Daoy (cell line): ENCODE measurements at regions not wholly inside any gene's neighbourhood (a gene's known extent, or its start where the extent isn't known, plus 50 kb on each side); places are given as distances from the start of the nearest gene placed in this dataset.
A peak's percentile ranks its signal among the peaks of the same experiment; 100 is the strongest.

ENCODE experiments used
- DNase-seq: peaks from one replicate; pipeline ENCODE4 v3.0.0-alpha.2; 2015; ENCODE audit warnings: low read depth

DNA sequence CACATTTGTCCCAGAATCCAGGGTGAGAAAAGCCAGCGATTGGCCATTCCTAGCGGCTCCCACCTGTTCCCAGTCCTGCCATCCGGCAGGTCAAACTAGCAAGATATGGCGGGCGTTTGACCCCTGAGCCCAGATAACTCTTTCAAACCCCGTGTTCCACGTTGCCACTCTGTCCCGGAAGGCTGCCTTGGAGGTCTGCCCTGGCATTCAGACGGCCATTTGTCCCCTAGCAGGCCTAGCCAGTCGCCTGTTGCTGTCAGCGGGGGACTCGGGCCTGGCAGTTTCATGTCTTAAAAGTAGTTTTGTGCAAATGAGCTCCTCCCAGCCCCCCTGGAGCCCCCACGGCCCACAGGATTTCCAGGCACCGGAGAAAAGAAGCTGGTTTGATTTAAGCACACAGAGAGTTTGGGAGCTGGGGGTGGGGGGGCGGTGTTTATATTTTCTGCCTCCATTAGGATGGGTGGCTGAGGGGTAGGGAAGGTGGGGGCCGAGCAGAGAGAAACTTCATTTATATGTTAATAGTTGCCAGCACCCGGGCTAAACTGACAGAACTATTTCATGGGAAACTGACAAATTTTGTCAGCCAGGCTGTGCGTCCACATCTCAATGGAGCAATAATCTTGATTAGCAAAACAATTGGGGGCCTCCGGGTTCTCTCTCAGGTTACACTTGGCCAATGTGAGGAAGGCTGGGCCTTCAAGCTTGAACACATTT lies 240.9 kb upstream of the SALL1 start:
- DNase-seq, result no peak

DNA sequence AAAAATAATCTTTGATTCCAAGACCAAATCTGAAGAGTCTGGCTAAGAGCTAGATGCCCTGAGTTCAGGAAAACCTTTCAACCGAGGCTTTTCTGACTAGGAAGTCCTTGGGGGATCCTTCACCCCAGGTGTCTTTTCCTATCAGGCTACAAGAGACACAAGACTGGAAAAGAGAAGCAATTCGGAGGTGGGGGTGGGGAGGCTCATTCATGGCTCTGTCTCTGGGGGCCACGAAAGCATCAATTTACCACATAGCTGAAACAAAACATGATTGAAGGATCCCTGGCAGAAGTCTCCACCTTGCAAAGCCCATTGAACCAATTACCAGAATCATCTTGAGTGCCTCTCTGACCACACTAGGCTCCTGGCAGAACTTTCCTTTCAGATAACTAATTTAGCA lies 239.8 kb upstream of the SALL1 start:
- no peak for DNase-seq

DNA sequence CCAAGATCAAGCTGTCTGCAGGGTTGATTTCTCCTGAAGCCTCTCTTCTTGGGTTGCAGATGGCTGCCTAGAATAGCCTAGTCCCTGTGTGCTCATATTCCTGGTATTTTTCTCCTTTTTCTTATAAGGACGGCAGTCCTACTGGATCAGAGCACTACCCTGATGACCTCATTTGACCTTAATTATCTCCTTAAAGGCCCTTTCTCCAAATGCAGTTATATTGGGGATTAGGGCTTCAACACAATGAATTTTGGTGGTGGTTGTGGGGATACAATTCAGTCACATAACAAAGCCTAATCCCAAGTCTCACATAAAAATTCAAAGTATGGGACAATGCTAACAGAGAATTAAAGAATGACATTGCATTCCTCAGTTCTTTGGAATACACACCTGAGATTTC lies 238.8 kb upstream of the SALL1 start:
- DNase-seq, result no peak

DNA sequence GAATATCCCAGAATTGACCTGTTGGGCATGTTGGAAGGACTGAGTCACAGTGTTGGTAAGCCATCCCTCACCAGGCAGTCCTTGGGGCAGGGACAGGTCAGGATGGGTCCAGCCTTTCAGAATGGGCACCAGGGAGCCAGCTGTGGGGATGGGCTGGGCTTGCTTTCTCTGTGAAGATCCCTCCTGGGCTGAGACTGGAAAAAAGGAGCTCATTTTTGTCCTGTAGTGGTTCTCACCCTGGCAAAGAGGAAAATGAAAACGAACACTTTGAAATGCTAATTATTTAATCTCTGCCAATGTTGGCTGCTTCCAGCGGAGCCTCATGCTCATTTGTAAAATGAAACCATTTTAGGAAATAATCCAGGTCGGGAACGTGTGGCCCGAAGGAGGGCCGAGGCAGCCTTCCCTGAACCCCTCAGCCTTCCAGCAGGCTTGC lies 237.5 kb upstream of the SALL1 start:
- no peak for DNase-seq

DNA sequence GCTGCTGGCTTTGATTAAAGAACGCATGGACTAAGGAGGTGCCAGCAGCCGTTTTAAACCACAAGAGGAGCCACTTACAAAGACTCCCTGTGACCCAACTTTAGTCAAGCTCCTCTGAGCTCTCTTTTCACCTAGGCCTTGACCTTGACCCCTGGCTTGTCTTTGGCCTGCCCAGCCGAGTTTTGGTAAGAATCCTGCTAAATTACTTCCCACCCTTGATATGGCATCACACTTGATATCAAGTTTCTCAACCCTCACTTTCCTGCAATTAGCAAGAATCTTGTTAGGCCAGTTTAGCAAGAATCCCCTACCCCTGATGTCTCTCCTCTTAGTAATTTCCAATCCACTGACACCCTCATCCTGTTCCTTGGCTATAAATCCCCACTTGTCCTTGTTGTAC lies 232.8 kb upstream of the SALL1 start:
- no peak for DNase-seq

DNA sequence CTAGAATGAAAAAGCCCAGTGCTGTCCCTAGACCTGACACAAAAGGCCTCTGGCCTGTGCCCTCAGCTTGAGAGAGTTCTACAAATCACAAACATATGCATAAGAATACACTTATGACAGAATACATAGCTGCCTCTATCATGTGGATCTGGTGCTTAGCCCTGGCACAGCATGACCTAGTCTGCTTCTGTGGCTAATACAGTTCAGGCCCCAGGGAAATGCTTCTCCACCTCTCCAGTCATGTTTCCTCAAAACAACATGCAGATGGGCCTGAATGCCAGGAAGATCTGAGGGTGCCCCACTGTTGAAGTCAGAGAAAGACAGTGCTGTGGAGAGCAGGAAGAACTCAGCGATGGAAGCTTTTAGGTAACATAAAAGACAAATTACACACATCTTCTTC lies 231.9 kb upstream of the SALL1 start:
- DNase-seq, result no peak

DNA sequence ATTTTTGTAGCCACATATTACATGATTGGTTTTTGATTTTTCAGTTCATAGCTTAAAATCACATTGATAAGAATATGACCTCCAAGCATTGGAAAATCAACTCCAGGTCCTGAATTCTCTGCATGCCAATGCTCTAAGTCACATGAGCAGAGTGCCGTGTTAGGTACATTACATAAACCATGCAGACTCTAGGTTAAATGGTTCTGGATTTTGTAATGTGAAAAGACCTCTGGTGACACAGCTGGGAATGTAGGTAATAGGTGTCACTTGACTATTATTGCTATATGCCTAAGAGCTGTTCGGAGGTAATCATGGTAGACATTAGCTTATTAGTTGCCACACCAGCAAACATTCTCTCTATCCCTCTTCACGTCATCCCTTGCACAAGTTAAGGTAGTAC lies 231.1 kb upstream of the SALL1 start:
- DNase-seq, result no peak

DNA sequence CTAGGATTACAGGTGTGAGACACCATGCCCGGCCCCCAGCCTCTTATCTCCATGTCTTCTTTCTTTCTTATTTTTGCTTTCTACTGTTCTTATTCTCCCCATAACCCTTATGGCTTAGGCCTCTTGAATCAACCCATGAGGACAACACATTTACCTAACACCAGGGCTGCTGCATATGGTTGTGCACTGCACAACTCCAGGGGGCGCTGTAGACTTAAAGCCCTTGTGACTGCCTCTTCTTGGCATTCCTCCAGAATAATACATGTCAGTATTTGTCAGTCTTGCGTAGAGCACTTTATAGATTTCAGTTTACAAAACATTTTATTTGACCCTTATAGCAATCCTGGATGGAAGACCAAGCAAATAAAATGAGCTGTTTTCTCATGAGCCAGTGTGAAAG lies 225.0 kb upstream of the SALL1 start:
- DNase-seq, result no peak

DNA sequence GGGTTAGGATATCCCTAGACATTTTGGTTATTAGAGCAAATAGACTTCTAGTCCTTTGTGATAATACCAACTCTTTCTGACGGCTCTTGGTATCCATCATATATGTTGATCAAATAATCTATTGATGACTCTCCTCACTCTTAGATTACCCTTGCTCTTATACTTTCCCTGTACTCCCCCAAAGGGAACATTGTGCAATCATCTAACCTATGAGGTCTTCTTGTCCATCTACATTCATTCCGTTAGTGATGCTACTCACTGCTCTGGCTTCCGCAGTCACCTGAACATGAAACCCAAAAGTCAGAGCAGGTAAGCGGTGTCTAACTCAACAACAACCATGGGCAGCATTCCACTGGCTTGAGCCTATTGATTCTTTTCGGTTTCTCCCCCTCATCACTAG lies 223.7 kb upstream of the SALL1 start:
- DNase-seq, result no peak

DNA sequence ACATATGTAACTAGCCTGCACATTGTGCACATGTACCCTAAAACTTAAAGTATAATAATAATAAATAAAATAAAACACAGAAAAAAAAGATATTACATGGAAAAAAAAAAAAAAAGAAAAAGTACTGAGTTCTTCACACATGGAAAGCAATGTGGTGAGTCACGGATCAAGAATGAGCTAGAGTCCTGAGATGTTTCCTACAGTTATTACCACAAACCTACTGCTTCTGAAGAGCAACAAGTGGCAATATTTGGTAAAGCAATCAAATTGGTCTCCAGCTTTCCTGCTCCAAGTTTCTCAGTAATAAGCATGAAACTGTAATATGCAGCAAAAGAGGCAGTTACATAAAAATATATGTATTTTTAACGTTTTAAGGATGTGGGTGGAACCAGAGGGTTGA lies 223.3 kb upstream of the SALL1 start:
- no peak for DNase-seq

DNA sequence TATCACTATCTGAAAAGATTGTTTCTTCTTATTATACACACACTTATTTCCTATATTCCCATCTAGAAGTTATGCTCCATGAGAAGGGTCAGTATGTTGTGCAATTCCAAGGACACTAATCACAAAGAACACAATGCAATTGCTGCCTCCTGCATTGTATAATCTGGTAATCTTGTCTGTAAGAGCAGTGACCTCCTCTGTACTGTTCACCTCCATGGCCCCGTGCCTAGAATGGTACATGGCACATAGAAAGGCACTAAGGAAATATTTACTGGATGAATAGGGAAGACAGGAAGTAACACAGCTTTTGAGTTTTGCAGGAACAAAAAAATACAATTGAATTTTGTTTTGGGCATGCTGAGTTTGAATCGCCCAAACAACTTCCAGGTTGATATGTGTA lies 214.6 kb upstream of the SALL1 start:
- DNase-seq, result no peak

DNA sequence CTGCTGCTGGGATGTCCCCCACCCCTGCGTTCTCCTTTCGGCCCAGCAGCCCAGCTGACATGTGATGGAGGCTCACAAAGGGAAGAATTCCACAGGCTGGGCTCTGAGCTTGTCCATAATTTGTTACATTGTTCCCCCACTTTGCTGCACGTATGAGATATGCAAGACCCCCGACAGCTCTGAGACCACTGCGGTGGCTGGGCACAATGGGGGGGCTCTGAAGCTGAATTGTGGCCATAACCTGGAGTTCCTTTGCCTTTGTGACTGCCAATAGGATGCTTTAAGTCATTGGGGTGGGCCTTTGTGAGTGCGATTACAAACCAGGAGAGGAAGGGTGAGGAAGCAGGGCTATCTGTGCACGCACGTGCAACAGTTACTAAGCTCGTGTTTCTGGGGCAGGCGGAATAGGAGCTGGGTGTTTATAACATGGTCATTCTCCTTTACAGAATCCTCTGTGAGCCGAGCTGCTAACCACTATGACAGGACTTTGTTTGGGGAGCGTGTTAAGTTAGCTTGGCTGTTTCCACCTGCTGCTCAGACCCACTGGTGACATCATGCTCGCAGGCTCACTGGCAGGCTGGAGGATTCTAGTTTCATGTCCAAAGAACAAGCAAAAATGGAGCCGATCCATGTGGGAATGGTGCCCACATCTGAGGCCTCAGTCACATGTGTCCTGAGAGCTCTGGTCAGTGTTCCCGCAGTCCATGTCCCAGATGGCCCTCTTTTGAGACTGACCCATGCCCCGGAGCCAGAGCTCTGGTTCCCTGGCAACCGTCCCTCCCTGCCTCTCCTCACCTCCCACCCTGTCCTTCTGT lies 208.3 kb upstream of the SALL1 start:
- DNase-seq, result no peak

DNA sequence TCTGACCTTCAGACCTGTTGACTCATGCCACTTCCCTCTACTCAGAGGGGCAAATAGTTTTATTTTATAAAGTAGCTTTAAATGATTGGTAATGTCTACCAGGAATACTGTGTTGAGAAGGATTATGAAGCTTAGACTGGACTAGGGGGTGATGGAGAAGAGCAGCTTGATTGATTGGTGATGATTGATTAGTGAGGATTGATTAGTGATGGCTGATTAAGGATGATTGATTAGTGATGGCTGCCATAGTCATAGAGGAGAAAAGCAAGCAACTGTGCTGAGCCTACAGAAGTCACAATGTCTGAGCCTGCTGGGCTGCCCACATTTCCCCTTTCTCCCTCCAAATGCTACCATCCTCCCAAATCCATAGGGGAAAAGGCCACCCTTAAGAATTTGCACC lies 206.8 kb upstream of the SALL1 start:
- no peak for DNase-seq

DNA sequence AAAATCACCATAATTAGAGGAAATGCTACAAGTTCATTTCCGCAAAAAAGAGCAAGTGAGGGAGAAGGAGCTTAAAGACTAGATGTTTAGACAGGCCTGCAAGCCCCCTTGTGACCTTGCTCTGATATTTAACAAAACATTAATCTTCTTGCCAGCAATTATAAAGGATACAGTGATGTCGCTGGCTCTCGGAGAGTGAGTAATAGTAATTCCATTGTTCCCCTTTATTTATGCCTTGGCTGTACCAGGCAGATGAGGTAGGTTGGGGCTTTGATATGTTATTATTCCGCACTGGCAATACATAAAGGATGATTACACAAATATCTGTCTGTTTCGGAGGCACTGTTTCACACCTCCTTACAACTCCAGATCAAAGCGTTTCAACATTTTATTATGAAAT lies 204.8 kb upstream of the SALL1 start:
- no peak for DNase-seq

DNA sequence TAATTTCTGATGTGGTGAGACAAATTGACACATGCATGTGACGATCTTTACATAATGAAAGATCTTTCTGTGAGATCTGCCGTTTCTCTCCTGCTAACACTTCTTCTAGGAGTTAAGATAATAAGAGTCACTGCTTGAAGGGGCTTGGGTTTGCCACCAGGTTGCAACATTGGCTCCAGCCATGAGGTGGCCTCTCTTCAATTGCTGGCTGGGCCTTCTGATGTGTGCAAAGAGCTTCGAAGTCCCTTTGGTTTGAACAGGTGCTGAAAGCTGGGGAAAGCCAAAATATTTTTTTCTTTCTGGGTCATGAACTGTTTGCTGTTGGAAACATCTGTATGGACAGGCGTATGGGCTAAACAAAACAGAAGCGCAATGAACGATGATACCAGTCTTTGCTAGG lies 204.1 kb upstream of the SALL1 start:
- no peak for DNase-seq

DNA sequence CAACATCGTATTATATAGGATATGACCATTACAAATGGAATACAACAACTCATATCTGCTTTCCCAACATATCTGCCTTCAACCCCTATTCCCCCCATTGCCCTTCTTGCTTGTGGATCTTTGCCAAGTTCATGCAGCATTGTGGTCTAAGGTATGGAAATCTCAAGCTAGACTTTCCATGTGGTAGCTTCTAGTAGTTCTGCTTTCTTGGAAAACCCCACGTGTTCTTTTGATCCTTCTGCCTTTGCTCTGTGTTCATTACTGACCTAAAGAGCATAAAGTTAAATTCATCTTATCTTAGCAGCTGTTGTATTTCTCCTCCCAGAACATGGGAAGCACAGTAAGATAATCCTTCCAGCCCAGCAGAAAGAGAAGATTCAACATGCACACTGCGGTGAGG lies 202.0 kb upstream of the SALL1 start:
- DNase-seq, result no peak

DNA sequence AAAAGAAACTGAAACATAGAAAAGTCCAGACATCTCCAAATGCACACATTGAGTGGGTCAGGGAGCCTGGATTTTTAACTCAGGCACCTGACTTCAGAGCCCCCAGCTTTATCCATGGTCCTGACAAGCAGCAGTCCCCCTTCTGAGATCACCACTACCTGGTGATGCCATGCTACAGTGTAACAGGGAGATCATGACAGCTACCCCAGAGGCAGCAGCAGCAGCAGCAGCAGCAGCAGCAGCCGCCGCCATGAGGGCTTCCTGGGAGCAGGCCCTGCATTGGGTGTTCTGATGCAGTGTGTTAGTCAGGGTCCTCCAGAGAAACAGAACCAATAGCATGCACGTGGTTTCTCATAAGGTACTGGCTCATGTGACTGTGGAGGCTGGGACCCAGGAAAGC lies 198.6 kb upstream of the SALL1 start:
- no peak for DNase-seq

DNA sequence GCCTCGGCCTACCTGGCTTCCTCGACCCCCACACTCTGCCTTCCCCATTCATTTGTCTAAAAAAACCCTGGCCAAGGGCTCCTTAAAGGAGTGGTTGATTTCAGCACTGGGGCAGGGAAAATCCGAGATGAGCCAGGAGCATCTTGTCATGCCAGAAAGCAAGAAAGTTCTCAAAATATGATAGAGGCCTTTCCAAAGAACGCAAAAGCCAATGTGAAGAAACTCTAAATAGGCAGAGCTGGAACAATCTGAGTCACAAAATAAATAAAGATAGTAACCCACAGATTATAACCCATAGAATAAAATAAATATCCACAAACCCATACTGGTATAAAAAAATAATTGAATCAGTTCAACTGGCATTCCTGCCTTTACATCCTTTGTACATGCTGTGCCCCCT lies 192.3 kb upstream of the SALL1 start:
- no peak for DNase-seq

DNA sequence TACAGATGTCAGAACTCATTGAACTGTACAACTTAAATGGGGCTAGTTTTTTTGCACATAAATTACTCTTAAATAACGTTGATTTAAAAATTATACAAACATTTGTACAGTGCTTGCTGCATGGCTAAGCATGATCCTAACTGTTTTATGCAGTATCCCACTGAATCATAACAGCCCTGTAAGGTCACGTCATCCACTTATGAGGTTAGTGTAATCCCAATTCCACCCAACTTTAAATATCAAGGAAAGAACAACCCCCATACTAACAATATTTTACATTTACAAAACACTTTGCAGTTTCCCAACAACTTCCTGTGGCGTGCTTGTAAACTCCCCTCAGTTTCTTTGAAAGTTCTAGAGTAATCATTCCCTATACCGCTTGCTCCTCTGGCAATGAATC lies 190.1 kb upstream of the SALL1 start:
- no peak for DNase-seq

DNA sequence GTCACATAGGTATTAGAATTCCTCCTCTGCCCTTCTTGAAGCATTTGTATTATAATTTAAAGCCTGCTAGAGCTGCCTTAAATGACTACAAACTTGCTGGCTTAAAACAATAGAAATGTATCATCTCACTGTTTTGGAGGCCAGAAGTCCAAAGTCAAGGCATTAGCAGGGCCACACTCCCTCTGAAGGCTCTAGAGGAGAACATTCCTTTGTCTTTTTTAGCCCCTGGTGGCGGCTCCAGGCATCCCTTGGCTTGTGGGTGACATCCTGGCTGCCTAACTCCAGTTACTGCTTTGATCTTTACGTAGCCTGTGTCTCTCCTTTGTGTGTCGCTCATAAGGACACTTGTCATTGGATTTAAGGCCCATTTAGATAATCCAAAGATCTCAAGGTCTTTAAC lies 186.6 kb upstream of the SALL1 start:
- DNase-seq, result no peak

DNA sequence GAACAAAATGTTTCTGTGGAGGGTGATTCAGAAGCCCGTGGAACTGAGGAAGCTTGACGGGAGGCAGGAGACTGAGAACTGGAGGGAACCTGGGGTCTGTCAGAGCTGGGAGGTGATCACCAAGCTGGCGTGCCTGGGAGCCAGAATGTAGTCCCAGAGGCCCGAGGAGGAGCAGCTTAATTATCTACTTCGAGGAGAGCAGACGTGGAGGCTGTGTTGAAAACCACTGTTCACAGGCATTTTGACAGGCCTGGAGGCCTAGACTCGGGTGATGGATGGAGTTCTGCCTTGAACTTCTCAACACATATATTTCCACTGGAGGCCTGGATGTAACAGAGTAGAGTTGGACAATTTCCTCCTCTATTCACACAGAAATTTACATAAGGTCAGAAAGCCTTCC lies 177.7 kb upstream of the SALL1 start:
- DNase-seq, result no peak

DNA sequence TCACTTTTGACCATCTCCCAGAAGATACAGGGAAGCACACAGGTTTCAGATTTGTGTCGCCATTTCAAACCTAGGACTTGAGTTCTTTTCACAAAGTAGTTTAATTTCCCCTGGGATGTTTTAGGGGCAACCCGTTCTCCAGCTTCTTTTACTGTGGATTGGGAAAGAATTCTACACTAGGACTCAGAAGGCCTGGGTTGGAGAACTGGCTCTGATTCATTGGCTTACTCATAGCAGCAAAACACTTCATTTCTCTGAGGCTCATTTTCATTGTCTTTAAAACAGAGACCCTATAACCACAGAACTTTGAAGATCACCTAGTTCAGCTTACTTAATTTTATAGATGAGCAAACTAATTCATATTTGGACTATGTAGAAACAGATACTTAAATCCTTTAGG lies 175.9 kb upstream of the SALL1 start:
- DNase-seq, result no peak

DNA sequence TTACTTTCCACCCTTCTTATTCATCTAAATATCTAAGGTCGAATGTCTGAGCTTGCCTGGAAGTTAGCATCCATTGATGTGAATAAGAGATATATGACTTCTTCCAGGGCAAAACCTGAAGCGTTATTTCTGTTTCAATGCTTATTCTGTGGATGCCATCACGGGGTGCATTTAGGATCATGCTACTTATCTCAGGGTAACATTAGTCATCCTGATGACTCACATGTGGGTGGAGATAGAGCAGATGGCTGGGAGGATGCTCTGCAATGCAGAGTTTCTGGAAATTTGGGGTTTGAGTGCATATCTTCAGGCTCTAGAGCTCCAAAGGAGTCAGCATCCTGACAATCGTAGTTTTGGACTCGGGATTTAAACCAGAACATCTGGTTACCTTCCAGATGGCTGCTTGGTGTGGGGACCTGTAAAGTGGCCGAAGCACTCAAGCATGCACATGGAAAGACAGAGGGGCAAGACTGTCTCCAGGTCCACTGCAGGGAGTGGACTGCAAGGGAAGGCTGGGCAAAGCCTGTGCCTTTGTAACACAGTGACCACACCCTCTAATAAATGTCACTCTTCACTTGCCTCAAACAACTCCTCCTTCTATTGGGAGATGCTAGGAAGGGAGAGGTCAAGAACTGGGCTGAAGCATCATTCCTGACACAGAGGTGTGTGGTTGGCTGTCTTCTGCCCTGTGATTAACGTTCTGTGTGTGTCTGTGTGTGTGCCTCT lies 175.2 kb upstream of the SALL1 start:
- DNase-seq, result peak; percentile 6
